ENCODE measurements at regions not wholly inside any gene's neighbourhood (a gene's known extent, or its start where the extent isn't known, plus 50 kb on each side); places are given as distances from the start of the nearest gene placed in this dataset.

DNA sequence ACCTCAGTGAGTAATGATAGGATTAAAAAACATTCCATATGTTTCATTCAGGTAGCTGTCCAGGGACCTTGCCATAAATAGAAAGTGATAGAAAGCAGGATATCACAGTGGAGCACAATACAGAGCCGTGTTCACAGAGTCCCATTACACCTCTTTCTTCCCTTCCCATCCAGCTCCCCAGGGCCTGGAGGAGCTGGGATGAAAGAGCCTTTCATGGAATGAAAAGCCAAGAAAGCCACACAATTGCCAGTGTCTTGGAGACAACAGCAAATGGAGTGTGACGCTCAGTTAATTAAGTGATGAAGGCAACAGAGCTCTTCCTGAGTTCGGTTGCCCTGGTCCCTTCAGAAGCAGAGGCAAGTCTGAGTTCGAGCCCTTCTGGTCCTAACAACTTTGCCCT lies 387.3 kb upstream of the PLXNA2 start:
- ATAC-seq (ENCODE audit: low FRiP score) (no peak), DNase-seq (no peak)
- Histone ChIP-seq H3K9me3 (ENCODE audit: control insufficient read depth, low read length) (no peaks in the 10 kb centered on the region), H3K27me3 (ENCODE audit: control insufficient read depth in 1 of 2, insufficient read depth in 2 of 2, low read length in 1 of 2) (no peaks in the 10 kb centered on the region), H3K36me3 (ENCODE audit: control insufficient read depth in 1 of 2, insufficient read depth in 2 of 2, low read length in 1 of 2) (no peaks in the 10 kb centered on the region), H3K4me1 (ENCODE audit: control insufficient read depth in 1 of 2, insufficient read depth in 2 of 2, low read length in 2 of 2) (no peaks in the 10 kb centered on the region), H3K27ac (ENCODE audit: low read depth in 1 of 2, low read length in 2 of 2) (no peak overlapping the region), H3K4me3 (ENCODE audit: low read length in 2 of 2) (no peak overlapping the region)
- intact Hi-C loops (cut with DNase I): no loop called here
- WGBS, 2 donors: 77 to 82% methylated on average over 4 of the region's 4 CpGs

DNA sequence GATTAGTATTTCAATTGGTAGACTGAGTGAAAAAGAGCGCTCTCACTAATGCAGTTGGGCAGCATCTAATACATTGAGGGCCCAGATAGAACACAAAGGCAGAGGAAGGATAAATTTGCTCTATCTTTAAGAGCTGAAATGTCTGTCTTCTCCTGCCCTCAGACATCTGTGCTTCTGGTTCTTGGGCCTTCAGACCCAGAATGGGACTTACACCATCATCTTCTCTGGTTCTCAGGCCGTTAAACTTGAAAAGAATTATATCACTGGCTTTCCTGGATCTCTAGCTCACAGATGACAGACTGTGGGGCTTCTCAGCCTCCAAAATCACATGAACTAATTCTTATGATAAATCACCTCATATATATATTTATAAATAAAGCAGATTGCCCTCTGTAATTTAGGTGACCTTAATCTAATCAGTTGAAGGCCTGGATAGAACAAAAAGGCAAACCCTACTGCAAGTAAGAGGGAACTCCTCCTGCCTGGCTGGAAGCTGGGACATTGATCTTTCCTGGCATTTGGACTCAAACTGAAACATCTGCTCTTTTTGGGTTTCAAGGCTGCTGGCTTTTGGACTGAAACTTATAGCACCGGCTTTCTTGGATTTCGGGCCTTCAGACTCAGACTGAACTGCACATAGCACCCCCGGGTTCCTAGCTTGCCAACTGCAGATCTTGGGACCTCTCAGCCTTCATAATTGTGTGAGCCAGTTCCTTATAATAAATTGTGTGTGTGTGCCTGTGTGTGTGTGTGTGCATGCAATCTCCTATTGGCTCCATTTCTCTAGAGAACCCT lies 390.4 kb upstream of the PLXNA2 start:
- Histone ChIP-seq H3K9me3 (ENCODE audit: control insufficient read depth, low read length) (no peaks in the 10 kb centered on the region), H3K27me3 (ENCODE audit: control insufficient read depth in 1 of 2, insufficient read depth in 2 of 2, low read length in 1 of 2) (no peaks in the 10 kb centered on the region), H3K4me3 (ENCODE audit: low read length in 2 of 2) (no peak overlapping the region), H3K36me3 (ENCODE audit: control insufficient read depth in 1 of 2, insufficient read depth in 2 of 2, low read length in 1 of 2) (no peaks in the 10 kb centered on the region), H3K27ac (ENCODE audit: low read depth in 1 of 2, low read length in 2 of 2) (no peak overlapping the region), H3K4me1 (ENCODE audit: control insufficient read depth in 1 of 2, insufficient read depth in 2 of 2, low read length in 2 of 2) (no peaks in the 10 kb centered on the region)
- no peak for ATAC-seq (ENCODE audit: low FRiP score)
- DNase-seq: no peak
- WGBS, 2 donors: 92 to 98% methylated on average over 5 of the region's 5 CpGs
- intact Hi-C loops (cut with DNase I): no loop called here

DNA sequence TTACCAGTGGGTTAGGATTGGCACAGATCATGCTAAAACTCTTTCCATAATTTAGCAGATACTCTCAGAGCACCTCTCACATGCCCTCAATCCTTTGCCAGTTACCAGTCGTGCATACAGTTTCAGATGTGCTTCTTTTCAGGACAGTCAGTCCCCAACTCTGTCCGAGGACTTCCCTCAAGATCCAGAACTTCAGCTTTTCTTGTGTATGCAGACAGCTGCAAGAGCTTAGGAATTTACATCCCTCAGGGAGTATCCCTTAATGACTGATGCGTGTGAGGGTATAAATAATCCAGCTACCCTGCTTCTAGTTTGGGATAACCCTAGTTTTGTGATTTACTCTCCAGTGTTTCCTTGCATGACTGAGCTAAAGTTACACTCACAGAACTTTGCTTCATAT lies 393.0 kb upstream of the PLXNA2 start:
- DNase-seq: no peak
- no peaks in the 10 kb centered on the region for H3K36me3 ChIP-seq (ENCODE audit: control insufficient read depth in 1 of 2, insufficient read depth in 2 of 2, low read length in 1 of 2)
- 73 to 77% methylated on average over 3 of the region's 3 CpGs for WGBS, 2 donors
- H3K4me1 ChIP-seq (ENCODE audit: control insufficient read depth in 1 of 2, insufficient read depth in 2 of 2, low read length in 2 of 2): no peaks in the 10 kb centered on the region
- no peaks in the 10 kb centered on the region for H3K9me3 ChIP-seq (ENCODE audit: control insufficient read depth, low read length)
- no peak for ATAC-seq (ENCODE audit: low FRiP score)
- no peaks in the 10 kb centered on the region for H3K27me3 ChIP-seq (ENCODE audit: control insufficient read depth in 1 of 2, insufficient read depth in 2 of 2, low read length in 1 of 2)
- H3K27ac ChIP-seq (ENCODE audit: low read depth in 1 of 2, low read length in 2 of 2): no peak overlapping the region
- intact Hi-C loops (cut with DNase I): no loop called here
- no peak overlapping the region for H3K4me3 ChIP-seq (ENCODE audit: low read length in 2 of 2)

DNA sequence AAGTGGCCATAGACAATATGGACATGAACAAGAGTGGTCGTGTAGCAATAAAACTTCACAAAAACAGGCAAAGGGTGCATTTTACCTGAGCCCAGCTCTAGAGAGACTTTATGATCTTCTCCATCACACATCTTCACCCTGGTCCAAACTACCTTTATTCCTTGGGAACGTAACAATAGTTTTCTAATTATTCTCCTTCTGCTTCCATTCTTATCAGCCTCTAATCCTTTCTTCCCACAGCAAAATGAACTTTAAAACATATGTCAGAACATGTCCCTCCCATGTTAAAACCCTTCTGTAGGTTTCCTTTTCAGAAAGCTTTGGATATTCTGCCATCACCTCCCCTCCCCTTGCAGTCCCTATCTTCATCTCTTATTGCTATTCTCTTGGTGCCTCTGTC lies 395.2 kb upstream of the PLXNA2 start:
- no peaks in the 10 kb centered on the region for H3K4me1 ChIP-seq (ENCODE audit: control insufficient read depth in 1 of 2, insufficient read depth in 2 of 2, low read length in 2 of 2)
- 95 to 96% methylated on average over 2 of the region's 2 CpGs for WGBS, 2 donors
- no peak for DNase-seq
- H3K9me3 ChIP-seq (ENCODE audit: control insufficient read depth, low read length): no peaks in the 10 kb centered on the region
- intact Hi-C loops (cut with DNase I): no loop called here
- H3K4me3 ChIP-seq (ENCODE audit: low read length in 2 of 2): no peak overlapping the region
- no peaks in the 10 kb centered on the region for H3K27me3 ChIP-seq (ENCODE audit: control insufficient read depth in 1 of 2, insufficient read depth in 2 of 2, low read length in 1 of 2)
- no peaks in the 10 kb centered on the region for H3K36me3 ChIP-seq (ENCODE audit: control insufficient read depth in 1 of 2, insufficient read depth in 2 of 2, low read length in 1 of 2)
- ATAC-seq (ENCODE audit: low FRiP score): no peak
- H3K27ac ChIP-seq (ENCODE audit: low read depth in 1 of 2, low read length in 2 of 2): no peak overlapping the region

DNA sequence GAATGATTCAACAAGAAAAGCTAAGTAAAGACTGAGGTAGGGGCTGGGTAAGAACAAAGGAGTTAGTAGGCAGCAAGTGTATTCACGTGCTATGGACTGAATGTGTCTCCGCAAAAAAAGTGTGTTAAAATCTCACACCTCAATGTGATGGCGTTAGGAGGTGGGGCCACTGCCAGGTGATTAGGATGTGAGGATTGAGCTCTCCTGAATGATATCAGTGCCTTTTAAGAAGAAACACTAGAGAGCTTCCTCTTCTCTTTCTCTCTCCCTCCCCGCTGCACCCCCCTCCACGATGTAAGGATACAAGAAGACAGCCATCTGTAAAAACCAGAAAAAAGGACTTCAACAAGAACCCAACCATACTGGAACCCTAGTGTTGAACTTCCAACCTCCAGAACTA lies 396.1 kb upstream of the PLXNA2 start:
- H3K36me3 ChIP-seq (ENCODE audit: control insufficient read depth in 1 of 2, insufficient read depth in 2 of 2, low read length in 1 of 2): no peaks in the 10 kb centered on the region
- no peak overlapping the region for H3K27ac ChIP-seq (ENCODE audit: low read depth in 1 of 2, low read length in 2 of 2)
- H3K4me3 ChIP-seq (ENCODE audit: low read length in 2 of 2): no peak overlapping the region
- no peaks in the 10 kb centered on the region for H3K27me3 ChIP-seq (ENCODE audit: control insufficient read depth in 1 of 2, insufficient read depth in 2 of 2, low read length in 1 of 2)
- ATAC-seq (ENCODE audit: low FRiP score) (no peak), DNase-seq (no peak)
- intact Hi-C loops (cut with DNase I): no loop called here
- H3K4me1 ChIP-seq (ENCODE audit: control insufficient read depth in 1 of 2, insufficient read depth in 2 of 2, low read length in 2 of 2): no peaks in the 10 kb centered on the region
- 93 to 94% methylated on average over 5 of the region's 5 CpGs for WGBS, 2 donors
- H3K9me3 ChIP-seq (ENCODE audit: control insufficient read depth, low read length): no peaks in the 10 kb centered on the region

DNA sequence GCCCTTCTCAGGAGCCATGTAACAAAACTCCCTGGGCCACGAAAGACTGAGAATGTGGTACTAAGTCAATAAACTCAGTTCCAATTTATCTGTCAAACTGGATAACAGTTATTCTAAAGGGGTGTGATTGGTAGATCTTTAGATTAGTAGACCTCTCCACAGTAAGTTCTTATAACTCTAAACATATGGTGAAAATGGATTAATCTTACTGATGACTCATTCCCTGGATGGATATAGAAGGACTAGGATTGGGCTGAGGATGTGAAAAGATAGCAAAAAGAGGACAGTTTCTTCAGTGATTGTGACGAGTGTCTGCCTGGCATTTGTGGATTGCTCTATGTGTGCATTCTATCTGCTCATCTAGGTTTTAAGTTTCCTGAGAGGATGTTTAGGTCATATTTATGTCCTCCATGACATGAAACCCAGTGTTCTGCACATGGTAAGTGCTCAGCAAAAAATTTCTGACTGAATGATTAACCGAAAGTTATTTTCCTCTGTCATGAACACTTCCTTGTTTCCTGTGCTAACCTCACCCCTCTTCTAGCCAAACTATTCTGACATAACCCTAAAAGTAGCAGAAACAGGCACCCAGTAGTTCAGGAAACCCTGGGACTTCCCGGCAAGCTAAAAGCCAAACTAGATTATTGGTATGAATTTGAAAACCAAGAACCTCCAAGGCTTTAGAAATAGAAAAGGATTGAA lies 397.5 kb upstream of the PLXNA2 start:
- 91 to 96% methylated on average over 4 of the region's 4 CpGs for WGBS, 2 donors
- H3K36me3 ChIP-seq (ENCODE audit: control insufficient read depth in 1 of 2, insufficient read depth in 2 of 2, low read length in 1 of 2): no peaks in the 10 kb centered on the region
- intact Hi-C loops (cut with DNase I): no loop called here
- H3K4me1 ChIP-seq (ENCODE audit: control insufficient read depth in 1 of 2, insufficient read depth in 2 of 2, low read length in 2 of 2): no peaks in the 10 kb centered on the region
- H3K4me3 ChIP-seq (ENCODE audit: low read length in 2 of 2): no peak overlapping the region
- DNase-seq: no peak
- no peaks in the 10 kb centered on the region for H3K27me3 ChIP-seq (ENCODE audit: control insufficient read depth in 1 of 2, insufficient read depth in 2 of 2, low read length in 1 of 2)
- H3K27ac ChIP-seq (ENCODE audit: low read depth in 1 of 2, low read length in 2 of 2): no peak overlapping the region
- H3K9me3 ChIP-seq (ENCODE audit: control insufficient read depth, low read length): no peaks in the 10 kb centered on the region
- ATAC-seq (ENCODE audit: low FRiP score): no peak

DNA sequence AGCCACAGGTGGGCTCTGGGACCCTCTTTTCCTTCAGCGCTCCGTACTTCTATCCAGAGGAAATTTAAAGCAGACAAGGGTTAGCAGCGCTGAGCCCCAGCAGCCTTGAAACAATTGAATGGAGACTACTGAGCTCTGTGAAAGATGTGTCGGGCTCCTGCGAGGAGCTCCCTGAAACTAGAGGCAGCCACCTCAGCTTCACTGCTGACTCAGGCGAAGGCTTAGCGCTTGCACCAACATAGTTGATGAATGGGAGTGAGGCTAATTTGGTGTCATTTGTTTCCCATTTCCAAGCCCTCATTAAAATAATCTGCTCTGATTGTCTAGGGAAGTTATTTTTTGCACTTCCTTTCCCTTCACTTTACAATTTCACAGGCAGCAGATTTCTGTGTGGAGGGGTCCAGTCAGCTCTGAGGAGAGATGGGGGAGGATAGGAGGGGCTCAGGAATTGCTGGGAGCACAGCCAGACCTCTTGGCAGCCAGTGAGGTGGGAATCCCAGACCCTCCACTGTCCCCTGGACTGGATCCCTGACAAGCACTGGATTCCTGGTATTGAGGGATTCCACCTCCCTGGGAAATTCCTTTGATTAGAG lies 398.9 kb upstream of the PLXNA2 start:
- Histone ChIP-seq H3K27me3 (ENCODE audit: control insufficient read depth in 1 of 2, insufficient read depth in 2 of 2, low read length in 1 of 2) (no peaks in the 10 kb centered on the region), H3K27ac (ENCODE audit: low read depth in 1 of 2, low read length in 2 of 2) (no peak overlapping the region), H3K9me3 (ENCODE audit: control insufficient read depth, low read length) (no peaks in the 10 kb centered on the region), H3K36me3 (ENCODE audit: control insufficient read depth in 1 of 2, insufficient read depth in 2 of 2, low read length in 1 of 2) (no peaks in the 10 kb centered on the region), H3K4me3 (ENCODE audit: low read length in 2 of 2) (no peak overlapping the region), H3K4me1 (ENCODE audit: control insufficient read depth in 1 of 2, insufficient read depth in 2 of 2, low read length in 2 of 2) (no peaks in the 10 kb centered on the region)
- no peak for ATAC-seq (ENCODE audit: low FRiP score)
- 94% methylated on average over 7 of the region's 7 CpGs for WGBS, 2 donors
- DNase-seq: no peak
- intact Hi-C loops (cut with DNase I): no loop called here

DNA sequence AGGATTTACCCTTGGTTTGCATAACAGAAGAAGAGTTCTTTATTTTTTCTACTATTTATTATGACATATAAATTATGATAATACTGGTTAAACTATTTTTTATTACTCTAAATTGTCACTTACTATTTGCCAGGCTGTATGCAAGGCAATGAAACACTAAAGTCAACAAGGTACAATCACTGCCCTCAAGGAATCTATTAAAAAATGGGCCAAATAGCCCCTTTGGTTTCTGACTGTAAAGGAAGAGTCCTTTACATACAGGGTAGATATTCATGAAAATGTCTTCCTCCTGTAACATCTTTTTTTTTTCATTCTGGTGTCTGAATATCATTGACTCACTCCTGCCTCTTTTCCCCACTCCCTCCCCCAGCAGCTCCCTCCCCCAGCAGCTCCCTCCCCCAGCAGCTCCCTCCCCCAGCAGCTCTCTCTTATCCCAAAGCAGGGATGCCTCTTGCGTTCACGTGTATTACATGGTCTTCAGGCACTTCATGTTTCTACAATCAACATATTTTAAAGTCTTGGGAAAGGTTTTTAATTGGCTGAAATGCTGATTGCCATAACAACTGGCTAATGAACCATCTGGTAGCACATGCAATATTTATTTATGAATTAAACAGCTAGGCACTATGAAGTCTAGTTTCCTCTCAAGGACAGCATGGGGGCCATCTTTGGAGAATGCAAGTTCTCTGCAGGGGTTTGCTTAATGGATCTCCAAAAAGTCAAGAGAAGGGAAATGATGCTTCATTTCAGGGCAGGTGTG lies 400.4 kb upstream of the PLXNA2 start:
- ATAC-seq (ENCODE audit: low FRiP score) (no peak), DNase-seq (no peak)
- intact Hi-C loops (cut with DNase I): no loop called here
- Histone ChIP-seq H3K27me3 (ENCODE audit: control insufficient read depth in 1 of 2, insufficient read depth in 2 of 2, low read length in 1 of 2) (no peaks in the 10 kb centered on the region), H3K27ac (ENCODE audit: low read depth in 1 of 2, low read length in 2 of 2) (no peak overlapping the region), H3K36me3 (ENCODE audit: control insufficient read depth in 1 of 2, insufficient read depth in 2 of 2, low read length in 1 of 2) (no peaks in the 10 kb centered on the region), H3K9me3 (ENCODE audit: control insufficient read depth, low read length) (no peaks in the 10 kb centered on the region), H3K4me1 (ENCODE audit: control insufficient read depth in 1 of 2, insufficient read depth in 2 of 2, low read length in 2 of 2) (no peaks in the 10 kb centered on the region), H3K4me3 (ENCODE audit: low read length in 2 of 2) (no peak overlapping the region)
- WGBS, 2 donors: 46 to 68% methylated on average over 2 of the region's 2 CpGs
